ENCODE measurements at regions not wholly inside any gene's neighbourhood (a gene's known extent, or its start where the extent isn't known, plus 50 kb on each side); places are given as distances from the start of the nearest gene placed in this dataset.

- no peak for TF ChIP-seq CTCF (IDR thresholded peaks at IDR 0.05; ENCODE audit: low read depth, low read length, missing input control)
These were observed 1005.7 kb upstream of the PIK3C3 start (continued) for GRCh38 chr18:40949114-40949950.

GRCh38 chr18:40944576-40944975 is 1010.5 kb upstream of the PIK3C3 start:
- Histone ChIP-seq H3K4me1 (ENCODE audit: control insufficient read depth in 4 of 4, insufficient read depth in 4 of 4, low read length in 3 of 4) (peaks cover 0 to 10% (median 7%) of the 10 kb centered on the region in 4 donors), H3K27ac (ENCODE audit: low read depth in 1 of 2, low read length in 2 of 2) (no peak overlapping the region), H3K4me3 (ENCODE audit: low read depth in 1 of 3, low read length in 3 of 3) (no peak overlapping the region), H3K27me3 (ENCODE audit: control insufficient read depth in 4 of 4, insufficient read depth in 4 of 4, low read length in 3 of 4) (no peaks in the 10 kb centered on the region), H3K9ac (ENCODE audit: low read depth in 1 of 2, low read length in 2 of 2) (no peak overlapping the region), H3K36me3 (ENCODE audit: control insufficient read depth in 4 of 4, insufficient read depth in 3 of 4, low read depth in 1 of 4, low read length in 3 of 4) (no peaks in the 10 kb centered on the region), H3K9me3 (ENCODE audit: control insufficient read depth in 4 of 4, low read length in 3 of 4) (no peaks in the 10 kb centered on the region)
- 67% methylated on average over 2 of the region's 2 CpGs for WGBS
- TF ChIP-seq MAX (IDR thresholded peaks at IDR 0.05), result no peak
- TF ChIP-seq GABPA (IDR thresholded peaks at IDR 0.05 in 1 of 2, conservative IDR thresholded peaks at IDR 0.05 in 1 of 2), result no peak
- TF ChIP-seq FOXA2 (IDR thresholded peaks at IDR 0.05), result no peak
- TF ChIP-seq ATF3 (IDR thresholded peaks at IDR 0.05), result no peak
- TF ChIP-seq REST (IDR thresholded peaks at IDR 0.05), result no peak
- TF ChIP-seq CTCF (IDR thresholded peaks at IDR 0.05; ENCODE audit: low read depth, low read length, missing input control), result no peak
- no peak for TF ChIP-seq HNF4A (conservative IDR thresholded peaks at IDR 0.05)
- TF ChIP-seq EGR1 (IDR thresholded peaks at IDR 0.05; ENCODE audit: low read depth in 2 of 2), result no peak
- no peak for TF ChIP-seq RXRA (IDR thresholded peaks at IDR 0.05)
- TF ChIP-seq RAD21 (IDR thresholded peaks at IDR 0.05), result no peak
- TF ChIP-seq ZBTB33 (IDR thresholded peaks at IDR 0.05), result no peak
- no peak for TF ChIP-seq SP1 (IDR thresholded peaks at IDR 0.05)
- TF ChIP-seq JUND (IDR thresholded peaks at IDR 0.05), result no peak
- no peak for TF ChIP-seq TAF1 (conservative IDR thresholded peaks at IDR 0.05)
- TF ChIP-seq FOXA1 (IDR thresholded peaks at IDR 0.05), result no peak
- no peak for TF ChIP-seq YY1 (IDR thresholded peaks at IDR 0.05)
- no peak for TF ChIP-seq HNF4G (IDR thresholded peaks at IDR 0.05)
- no peak for DNase-seq (ENCODE audit: low spot score)

Measured in liver (tissue), 8 donors.